ENCODE measurements at regions not wholly inside any gene's neighbourhood (a gene's known extent, or its start where the extent isn't known, plus 50 kb on each side); places are given as distances from the start of the nearest gene placed in this dataset.
"Not testable (repeated sequence)": the region's sequence is repeated elsewhere in the genome, so short reads cannot be mapped to it uniquely, and the experiment has no call there.

- Histone ChIP-seq H3K27ac (no peak overlapping the region), H3K4me3 (no peak overlapping the region), H3K36me3 (no peaks in the 10 kb centered on the region), H3K4me1 (ENCODE audit: control insufficient read depth in 1 of 2, low read depth in 2 of 2) (no peaks in the 10 kb centered on the region), H3K27me3 (replicated peaks; ENCODE audit: insufficient read depth) (no peaks in the 10 kb centered on the region), H3K9me3 (no peaks in the 10 kb centered on the region)
- DNase-seq (ENCODE audit: low spot score) = no peak
- ATAC-seq (ENCODE audit: insufficient number of reproducible peaks, low FRiP score, low read depth) = no peak
- TF ChIP-seq, protein P1, sequence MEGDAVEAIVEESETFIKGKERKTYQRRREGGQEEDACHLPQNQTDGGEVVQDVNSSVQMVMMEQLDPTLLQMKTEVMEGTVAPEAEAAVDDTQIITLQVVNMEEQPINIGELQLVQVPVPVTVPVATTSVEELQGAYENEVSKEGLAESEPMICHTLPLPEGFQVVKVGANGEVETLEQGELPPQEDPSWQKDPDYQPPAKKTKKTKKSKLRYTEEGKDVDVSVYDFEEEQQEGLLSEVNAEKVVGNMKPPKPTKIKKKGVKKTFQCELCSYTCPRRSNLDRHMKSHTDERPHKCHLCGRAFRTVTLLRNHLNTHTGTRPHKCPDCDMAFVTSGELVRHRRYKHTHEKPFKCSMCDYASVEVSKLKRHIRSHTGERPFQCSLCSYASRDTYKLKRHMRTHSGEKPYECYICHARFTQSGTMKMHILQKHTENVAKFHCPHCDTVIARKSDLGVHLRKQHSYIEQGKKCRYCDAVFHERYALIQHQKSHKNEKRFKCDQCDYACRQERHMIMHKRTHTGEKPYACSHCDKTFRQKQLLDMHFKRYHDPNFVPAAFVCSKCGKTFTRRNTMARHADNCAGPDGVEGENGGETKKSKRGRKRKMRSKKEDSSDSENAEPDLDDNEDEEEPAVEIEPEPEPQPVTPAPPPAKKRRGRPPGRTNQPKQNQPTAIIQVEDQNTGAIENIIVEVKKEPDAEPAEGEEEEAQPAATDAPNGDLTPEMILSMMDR (IDR thresholded peaks at IDR 0.05) = no peak
Observed at GRCh38 chr7:65302883-65303282, 70.8 kb upstream of the ZNF92 start.

- no peaks in the 10 kb centered on the region for H3K36me3 ChIP-seq
- no peak for DNase-seq (ENCODE audit: low spot score)
- no peak overlapping the region for H3K27ac ChIP-seq
- no peaks in the 10 kb centered on the region for H3K4me1 ChIP-seq (ENCODE audit: control insufficient read depth in 1 of 2, low read depth in 2 of 2)
- TF ChIP-seq, protein P1 (IDR thresholded peaks at IDR 0.05) = no peak
- H3K27me3 ChIP-seq (replicated peaks; ENCODE audit: insufficient read depth) = no peaks in the 10 kb centered on the region
- H3K9me3 ChIP-seq = no peaks in the 10 kb centered on the region
- ATAC-seq (ENCODE audit: insufficient number of reproducible peaks, low FRiP score, low read depth) = no peak
- H3K4me3 ChIP-seq = no peak overlapping the region
Observed at GRCh38 chr7:65301007-65301406, 72.6 kb upstream of the ZNF92 start.

- Histone ChIP-seq H3K4me3 (no peak overlapping the region), H3K27me3 (replicated peaks; ENCODE audit: insufficient read depth) (no peaks in the 10 kb centered on the region)
- TF ChIP-seq, protein P1 (IDR thresholded peaks at IDR 0.05) = no peak
Observed at GRCh38 chr7:65295409-65295808, 78.2 kb upstream of the ZNF92 start.

DNA sequence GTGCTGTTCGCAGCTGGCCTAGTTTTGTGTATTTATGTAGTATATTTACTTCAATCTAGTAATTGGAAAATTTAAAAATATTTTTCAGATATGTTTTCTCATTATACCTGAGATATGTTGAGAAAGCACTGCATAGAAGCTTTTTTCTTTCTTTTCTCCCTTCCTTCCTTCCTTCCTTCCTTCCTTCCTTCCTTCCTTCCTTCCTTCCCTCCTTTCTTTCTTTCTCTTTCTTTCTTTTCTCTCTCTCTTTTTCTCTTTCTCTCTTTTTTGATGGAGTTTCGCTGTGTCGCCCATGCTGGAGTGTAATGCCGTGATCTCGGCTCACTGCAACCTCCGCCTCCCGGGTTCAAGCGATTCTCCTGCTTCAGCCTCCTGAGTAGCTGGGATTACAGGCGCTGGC lies 83.3 kb upstream of the ZNF92 start:
- ATAC-seq (ENCODE audit: insufficient number of reproducible peaks, low FRiP score, low read depth); H3K27me3 ChIP-seq (replicated peaks; ENCODE audit: insufficient read depth); H3K27ac ChIP-seq; H3K4me3 ChIP-seq; H3K4me1 ChIP-seq (ENCODE audit: control insufficient read depth in 1 of 2, low read depth in 2 of 2); H3K36me3 ChIP-seq; H3K9me3 ChIP-seq; DNase-seq (ENCODE audit: low spot score): not testable (repeated sequence)

More at GRCh38 chr7:65295409-65295808, 78.2 kb upstream of the ZNF92 start:
- H3K9me3 ChIP-seq = no peaks in the 10 kb centered on the region
- DNase-seq (ENCODE audit: low spot score) (no peak), ATAC-seq (ENCODE audit: insufficient number of reproducible peaks, low FRiP score, low read depth) (no peak)
- H3K36me3 ChIP-seq = no peaks in the 10 kb centered on the region
- H3K4me1 ChIP-seq (ENCODE audit: control insufficient read depth in 1 of 2, low read depth in 2 of 2) = no peaks in the 10 kb centered on the region
- H3K27ac ChIP-seq = no peak overlapping the region

DNA sequence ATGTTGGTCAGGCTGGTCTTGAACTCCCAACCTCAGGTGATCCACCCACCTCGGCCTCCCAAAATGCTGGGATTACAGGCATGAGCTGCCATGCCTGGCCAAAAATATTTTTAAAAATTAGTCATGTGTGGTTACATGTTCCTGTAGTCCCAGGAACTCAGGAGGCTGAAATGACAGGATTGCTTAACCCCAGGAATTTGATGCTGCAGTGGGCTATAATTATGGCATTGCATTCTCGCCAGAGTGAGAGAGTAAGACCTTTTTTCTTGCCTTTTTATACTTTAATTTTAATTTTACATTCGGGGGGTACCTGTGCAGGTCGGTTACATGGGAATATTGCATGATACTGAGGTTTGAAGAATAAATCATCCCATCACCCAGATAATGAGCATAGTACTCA lies 86.6 kb upstream of the ZNF92 start:
- no peaks in the 10 kb centered on the region for H3K36me3 ChIP-seq
- no peaks in the 10 kb centered on the region for H3K4me1 ChIP-seq (ENCODE audit: control insufficient read depth in 1 of 2, low read depth in 2 of 2)
- H3K4me3 ChIP-seq = no peak overlapping the region
- H3K9me3 ChIP-seq = no peaks in the 10 kb centered on the region
- no peak for DNase-seq (ENCODE audit: low spot score)
- ATAC-seq (ENCODE audit: insufficient number of reproducible peaks, low FRiP score, low read depth) = no peak
- no peak overlapping the region for H3K27ac ChIP-seq
- TF ChIP-seq, protein P1 (IDR thresholded peaks at IDR 0.05) = no peak
- H3K27me3 ChIP-seq (replicated peaks; ENCODE audit: insufficient read depth) = no peaks in the 10 kb centered on the region

Data from thoracic aorta (tissue), 2 donors.